Superior temporal gyrus (tissue), 1 donor: ENCODE measurements at regions not wholly inside any gene's neighbourhood (a gene's known extent, or its start where the extent isn't known, plus 50 kb on each side); places are given as distances from the start of the nearest gene placed in this dataset.
"Not testable (repeated sequence)": the region's sequence is repeated elsewhere in the genome, so short reads cannot be mapped to it uniquely, and the experiment has no call there.

Experiments used
- DNase-seq: peaks from one replicate; pipeline ENCODE4 v3.0.0-alpha.2; 2016; ENCODE audit errors: extremely low spot score

GRCh38 chr9:31388660-31389059 lies 995.8 kb upstream of the ACO1 start:
- no peak for DNase-seq

GRCh38 chr9:31389075-31389474 lies 995.4 kb upstream of the ACO1 start:
- no peak for DNase-seq

GRCh38 chr9:31390403-31391025 lies 993.9 kb upstream of the ACO1 start:
- DNase-seq, result peak; percentile 30

- no peak for DNase-seq
These were observed 991.2 kb upstream of the ACO1 start for GRCh38 chr9:31393240-31393639.

- no peak for DNase-seq
These were observed 990.4 kb upstream of the ACO1 start for GRCh38 chr9:31394015-31394473.

GRCh38 chr9:31412081-31412480 lies 972.4 kb upstream of the ACO1 start:
- no peak for DNase-seq

DNA sequence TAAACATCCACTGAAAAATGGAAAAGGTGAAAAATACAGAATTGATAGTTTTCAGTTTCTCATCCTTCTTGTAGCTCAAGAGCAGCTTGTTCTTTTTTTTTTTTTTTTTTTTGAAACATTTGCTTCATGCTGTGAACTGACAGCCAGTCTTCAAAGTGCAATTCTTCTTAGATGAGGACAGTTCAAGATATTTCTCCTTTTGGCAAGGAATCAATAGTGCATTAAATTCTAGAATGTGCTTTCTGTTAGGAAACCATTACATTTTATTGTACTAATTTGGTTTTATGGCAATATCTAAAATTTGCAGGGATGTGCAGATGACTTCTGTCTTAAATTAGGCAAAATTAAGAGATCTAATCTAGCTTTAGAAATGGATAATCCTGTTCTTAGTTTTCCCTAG lies 969.3 kb upstream of the ACO1 start:
- DNase-seq, result no peak

GRCh38 chr9:31418419-31418818 lies 966.0 kb upstream of the ACO1 start:
- no peak for DNase-seq

DNA sequence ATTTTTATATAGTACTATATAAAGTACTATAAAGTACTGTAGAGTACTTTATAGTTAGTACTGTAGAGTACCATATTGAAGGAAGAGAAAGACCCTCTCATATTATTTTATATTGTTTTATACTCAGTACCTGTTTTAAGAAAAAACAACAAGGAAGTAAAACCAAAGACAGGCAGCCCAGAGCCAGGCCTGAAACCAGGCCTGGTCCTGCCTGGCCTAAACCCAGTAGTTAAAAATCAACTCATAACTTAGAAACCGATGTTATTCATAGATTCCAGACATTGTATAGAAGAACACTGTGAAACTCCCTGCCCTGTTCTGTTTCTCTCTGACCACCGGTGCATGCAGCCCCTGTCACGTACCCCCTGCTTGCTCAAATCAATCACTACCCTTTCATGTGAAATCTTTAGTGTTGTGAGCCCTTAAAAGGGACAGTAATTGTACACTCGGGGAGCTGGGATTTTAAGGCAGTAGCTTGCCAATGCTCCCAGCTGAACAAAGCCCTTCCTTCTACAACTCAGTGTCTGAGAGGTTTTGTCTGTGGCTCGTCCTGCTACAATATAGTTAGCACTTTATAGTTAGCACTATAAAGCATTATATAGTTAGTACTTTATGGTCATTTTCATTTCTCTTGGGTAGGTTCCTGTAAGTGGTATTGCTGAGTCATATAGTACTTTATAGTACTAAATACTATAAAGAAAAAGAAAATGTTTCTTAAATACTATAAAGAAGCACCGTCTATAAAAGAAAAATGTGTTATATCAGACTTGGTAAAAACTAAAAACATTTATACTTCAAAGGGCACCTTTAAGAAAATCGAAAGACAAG lies 940.6 kb upstream of the ACO1 start:
- not testable (repeated sequence) for DNase-seq

- no peak for DNase-seq
These were observed 939.1 kb upstream of the ACO1 start for GRCh38 chr9:31445357-31445756.

GRCh38 chr9:31445960-31446359 lies 938.5 kb upstream of the ACO1 start:
- DNase-seq, result peak; percentile 40

DNA sequence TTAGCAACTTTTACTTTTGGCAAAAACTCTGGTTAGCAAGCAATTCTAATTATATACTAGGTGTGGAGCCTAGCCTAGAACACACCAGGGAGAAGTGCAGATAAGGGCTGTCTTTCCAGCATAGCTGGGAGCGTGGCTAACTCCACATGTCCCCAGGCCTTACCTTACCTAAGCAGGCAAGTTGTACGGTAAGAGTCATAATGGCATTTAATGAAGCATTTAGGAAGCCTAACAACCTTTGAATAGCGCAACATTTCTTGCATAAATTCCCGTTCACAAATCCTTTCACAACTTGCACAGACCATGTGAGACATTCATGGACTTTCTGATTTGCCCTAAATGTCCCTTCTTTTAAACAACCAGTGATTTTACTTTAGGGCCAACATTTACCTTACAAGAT lies 917.4 kb upstream of the ACO1 start:
- no peak for DNase-seq

GRCh38 chr9:31470051-31470450 lies 914.4 kb upstream of the ACO1 start:
- no peak for DNase-seq

GRCh38 chr9:31471010-31471409 lies 913.4 kb upstream of the ACO1 start:
- DNase-seq, result no peak

GRCh38 chr9:31486630-31487029 lies 897.8 kb upstream of the ACO1 start:
- DNase-seq, result no peak

DNA sequence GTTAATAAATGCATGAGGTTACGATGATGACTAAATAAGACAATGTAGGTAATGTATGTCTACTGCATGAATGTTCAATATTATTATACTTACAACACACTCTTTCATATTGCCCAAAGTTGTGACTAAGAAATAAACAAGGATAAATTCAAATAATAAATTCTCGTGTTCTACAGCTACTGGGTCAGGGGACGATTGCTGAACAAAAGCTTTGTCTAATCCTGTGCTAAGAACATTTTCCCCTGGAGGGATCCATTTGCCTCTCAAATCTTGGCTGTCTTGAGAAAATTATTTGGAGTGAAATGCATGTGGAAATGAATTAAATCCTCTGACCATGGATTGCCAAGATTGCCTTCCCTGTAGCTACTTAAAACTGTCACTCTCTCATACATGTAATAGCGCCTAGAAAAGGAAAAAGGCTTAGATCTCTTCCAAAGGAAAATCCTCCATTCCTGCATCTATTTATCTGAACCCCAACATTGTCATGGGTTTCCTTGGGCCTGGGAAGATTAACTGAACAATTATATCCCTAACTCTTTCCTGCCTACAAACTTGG lies 893.8 kb upstream of the ACO1 start:
- DNase-seq, result no peak

DNA sequence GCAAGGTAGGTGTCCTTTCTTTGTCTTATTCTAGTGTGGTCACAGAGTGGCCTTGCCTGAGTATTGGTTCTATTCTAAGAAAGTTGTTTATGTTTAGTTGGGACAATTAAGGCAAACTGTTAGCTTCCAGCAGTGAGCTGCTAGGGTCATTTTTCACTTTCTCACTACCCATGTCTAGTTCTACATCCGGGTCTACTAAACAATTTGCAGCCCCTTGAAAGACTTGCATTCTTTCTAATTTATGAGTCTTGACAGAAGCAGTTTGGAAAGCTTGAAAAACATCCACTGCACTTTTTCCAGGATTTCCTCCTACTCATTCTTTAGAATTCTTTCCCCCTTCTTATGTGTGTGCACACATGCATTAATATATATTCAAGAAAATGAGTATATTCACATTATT lies 892.2 kb upstream of the ACO1 start:
- DNase-seq, result no peak

DNA sequence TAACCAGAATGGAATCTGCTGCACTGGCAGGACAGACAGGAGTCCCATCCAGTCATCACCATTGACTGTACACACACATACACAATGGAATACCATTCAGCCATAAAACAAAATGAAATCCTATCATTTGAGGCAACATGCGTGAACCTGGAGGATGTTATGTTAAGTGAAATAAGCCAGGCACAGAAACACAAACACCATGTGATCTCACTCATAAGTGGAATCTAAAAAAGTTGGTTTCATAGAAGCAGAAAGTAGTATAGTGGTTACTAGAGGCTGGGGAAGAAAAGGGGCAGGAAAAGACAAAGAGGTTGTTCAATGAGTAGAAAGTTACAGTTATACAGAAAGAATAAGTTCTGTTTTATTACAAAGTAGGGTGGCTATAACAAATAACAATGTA lies 884.0 kb upstream of the ACO1 start:
- DNase-seq, result no peak

- no peak for DNase-seq
These were observed 865.4 kb upstream of the ACO1 start for GRCh38 chr9:31519011-31519410.

DNA sequence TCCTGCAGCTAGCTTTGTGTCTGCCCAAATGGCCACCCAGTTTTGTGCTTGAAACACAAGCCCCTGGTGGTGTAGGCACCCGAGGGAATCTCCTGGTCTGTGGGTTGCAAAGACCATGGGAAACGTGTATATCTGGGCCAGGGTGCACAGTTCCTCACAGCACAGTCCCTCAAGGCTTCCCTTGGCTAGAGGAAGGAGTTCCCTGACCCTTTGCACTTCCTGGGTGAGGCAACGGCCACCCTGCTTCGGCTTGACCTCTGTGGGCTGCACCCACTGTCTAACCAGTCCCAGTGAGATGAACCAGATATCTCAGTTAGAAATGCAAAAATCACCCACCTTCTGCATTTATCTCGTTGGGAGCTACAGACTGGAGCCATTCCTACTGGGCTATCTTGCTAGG lies 865.0 kb upstream of the ACO1 start:
- DNase-seq, result no peak

DNA sequence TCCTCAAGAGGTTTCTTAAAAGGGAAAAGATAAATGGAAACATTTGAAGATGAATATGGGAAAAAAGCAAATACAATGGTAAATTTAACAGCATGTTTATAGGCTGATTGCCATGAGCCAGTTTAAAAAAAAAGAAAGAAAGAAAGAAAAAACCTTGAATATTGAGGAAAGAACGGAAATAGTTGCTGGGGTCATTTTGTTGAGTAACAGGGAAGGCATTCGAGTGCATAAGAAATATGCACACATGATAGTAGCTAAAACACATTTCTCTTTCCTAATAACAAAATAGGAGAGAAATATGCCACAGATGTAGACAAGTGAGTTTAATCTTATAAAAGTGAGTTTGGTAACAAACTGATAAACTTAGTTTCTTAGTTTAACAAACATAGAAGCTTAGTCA lies 864.6 kb upstream of the ACO1 start:
- no peak for DNase-seq

DNA sequence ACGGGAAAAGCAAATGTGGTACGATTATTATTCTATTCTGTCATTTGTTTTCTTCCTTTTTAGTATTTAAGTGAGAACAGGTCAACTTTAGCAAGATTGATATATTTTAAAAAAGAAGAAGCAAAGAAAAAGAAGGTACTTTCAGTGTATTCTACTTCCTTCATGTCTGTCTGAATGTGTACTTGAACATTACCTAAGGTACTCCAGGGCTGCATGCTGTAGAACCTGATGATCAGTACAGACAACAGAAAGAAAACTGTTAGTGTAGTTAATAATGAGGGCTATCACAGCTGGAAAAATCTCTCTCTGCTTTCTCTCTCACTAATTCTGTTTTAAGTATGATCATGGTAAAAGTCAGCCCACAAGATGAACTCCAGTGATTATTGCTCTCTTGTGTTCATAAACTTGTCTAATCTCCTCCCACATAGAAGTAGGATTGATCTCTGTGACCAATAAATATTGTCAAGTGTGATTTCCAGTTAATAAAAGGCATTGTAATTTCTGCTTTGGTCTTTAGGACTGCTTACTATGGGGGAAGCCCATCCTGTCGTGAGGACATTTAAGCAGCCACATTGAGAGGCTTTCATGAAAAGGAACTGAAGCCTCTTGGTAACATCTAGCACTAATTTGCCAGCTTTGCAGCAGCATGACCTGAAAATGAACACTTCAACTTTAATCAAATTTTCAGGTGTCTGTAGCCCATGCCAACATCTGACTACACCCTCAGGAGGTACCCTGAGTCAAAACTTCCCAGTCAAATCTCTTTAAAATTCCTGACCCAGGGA lies 864.0 kb upstream of the ACO1 start:
- no peak for DNase-seq
